Kidney epithelial cell (primary cell): ENCODE measurements at regions not wholly inside any gene's neighbourhood (a gene's known extent, or its start where the extent isn't known, plus 50 kb on each side); places are given as distances from the start of the nearest gene placed in this dataset.

Experiments used
- DNase-seq: peaks from one replicate; pipeline ENCODE4 v3.0.0-alpha.2; 2010; ENCODE audit warnings: low read depth
- H3K27me3 ChIP-seq: 2 replicates; pipeline ENCODE4 v1.6.0; 2011; ENCODE audit warnings: low read length; ENCODE audit not compliant: control insufficient read depth, insufficient read depth
- H3K36me3 ChIP-seq: 2 replicates; pipeline ENCODE4 v1.5.1; 2011; ENCODE audit warnings: low read length; ENCODE audit not compliant: control insufficient read depth, insufficient read depth
- H3K4me3 ChIP-seq: 2 replicates; pipeline ENCODE4 v1.5.1; 2011; ENCODE audit warnings: low read depth, mild to moderate bottlenecking, control low read depth, low read length
- TF ChIP-seq, protein P1 (sequence below): IDR thresholded peaks from 2 replicates; pipeline ENCODE4 v1.5.1; 2011; ENCODE audit warnings: mild to moderate bottlenecking, moderate library complexity, low read length, control low read depth, inconsistent platforms; ENCODE audit not compliant: insufficient read depth, poor library complexity, severe bottlenecking

DNA sequence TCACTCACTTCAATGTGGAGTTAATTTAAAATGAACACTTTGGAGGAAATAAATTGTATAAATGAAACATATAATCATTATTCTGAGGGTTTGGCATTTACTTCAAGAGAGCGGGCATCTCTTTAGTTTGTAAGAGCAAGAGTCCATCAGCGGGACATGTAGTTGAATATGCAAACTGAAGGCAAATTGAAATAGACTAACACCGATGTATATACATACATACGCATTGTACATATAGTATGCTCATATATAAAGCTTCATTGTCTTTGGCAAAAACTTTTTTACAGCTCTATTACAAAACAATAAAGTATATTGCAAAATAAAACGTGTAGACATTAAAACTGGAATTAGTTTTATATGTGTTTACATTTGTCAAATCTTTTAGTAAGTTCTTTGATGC lies 328.9 kb downstream of the LTN1 start:
- no peak for DNase-seq
- no peak overlapping the region for H3K4me3 ChIP-seq
- H3K27me3 ChIP-seq = no peaks in the 10 kb centered on the region
- H3K36me3 ChIP-seq = no peaks in the 10 kb centered on the region
- TF ChIP-seq, protein P1, sequence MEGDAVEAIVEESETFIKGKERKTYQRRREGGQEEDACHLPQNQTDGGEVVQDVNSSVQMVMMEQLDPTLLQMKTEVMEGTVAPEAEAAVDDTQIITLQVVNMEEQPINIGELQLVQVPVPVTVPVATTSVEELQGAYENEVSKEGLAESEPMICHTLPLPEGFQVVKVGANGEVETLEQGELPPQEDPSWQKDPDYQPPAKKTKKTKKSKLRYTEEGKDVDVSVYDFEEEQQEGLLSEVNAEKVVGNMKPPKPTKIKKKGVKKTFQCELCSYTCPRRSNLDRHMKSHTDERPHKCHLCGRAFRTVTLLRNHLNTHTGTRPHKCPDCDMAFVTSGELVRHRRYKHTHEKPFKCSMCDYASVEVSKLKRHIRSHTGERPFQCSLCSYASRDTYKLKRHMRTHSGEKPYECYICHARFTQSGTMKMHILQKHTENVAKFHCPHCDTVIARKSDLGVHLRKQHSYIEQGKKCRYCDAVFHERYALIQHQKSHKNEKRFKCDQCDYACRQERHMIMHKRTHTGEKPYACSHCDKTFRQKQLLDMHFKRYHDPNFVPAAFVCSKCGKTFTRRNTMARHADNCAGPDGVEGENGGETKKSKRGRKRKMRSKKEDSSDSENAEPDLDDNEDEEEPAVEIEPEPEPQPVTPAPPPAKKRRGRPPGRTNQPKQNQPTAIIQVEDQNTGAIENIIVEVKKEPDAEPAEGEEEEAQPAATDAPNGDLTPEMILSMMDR = no peak

DNA sequence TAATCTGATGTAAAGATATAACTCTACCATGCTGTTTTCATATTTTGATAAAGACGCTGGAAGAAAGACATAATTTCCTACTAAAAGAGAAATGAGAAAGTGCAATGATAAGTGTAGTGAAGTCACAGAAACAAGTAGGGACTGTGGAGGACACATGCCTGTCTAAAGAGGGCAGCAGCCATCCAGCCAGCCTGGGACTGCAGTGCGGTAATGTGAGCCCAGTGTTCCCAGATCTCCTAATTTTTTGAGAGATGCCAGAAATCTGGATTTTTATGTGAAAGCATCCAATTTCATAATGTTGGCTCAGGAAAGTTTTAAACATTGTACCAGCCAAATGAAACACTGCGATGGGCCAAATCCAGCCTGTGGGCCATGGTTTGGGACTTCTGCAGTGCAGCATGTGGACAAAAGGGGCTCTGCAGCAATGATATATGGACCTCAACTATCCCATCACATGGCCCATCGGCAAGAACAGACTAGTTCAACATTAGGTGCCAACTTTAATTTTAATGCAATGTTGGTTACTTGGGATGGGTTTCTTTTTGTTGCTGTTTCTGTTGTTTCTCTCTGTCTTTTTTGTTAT lies 329.5 kb downstream of the LTN1 start:
- TF ChIP-seq, protein P1 = no peak
- no peak overlapping the region for H3K4me3 ChIP-seq
- no peaks in the 10 kb centered on the region for H3K36me3 ChIP-seq
- no peaks in the 10 kb centered on the region for H3K27me3 ChIP-seq
- DNase-seq = no peak

DNA sequence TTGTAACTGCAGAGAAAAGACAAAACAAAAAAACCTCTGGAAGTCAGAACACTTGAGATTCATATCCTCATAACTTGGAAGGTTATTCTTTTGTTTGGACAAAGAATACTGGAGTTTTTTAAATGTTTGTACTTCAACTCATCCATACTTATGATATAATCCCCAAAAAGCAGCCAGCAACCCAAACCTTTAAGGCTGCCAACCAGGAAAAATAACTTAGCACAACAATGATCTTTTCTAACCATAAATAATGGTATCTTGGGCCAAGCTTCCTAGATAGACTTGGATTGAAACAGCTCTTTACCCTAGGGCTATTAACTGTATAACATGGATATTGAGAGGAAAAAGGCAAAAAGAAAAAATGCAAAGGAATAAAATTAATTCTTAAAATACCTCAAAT lies 335.1 kb downstream of the LTN1 start:
- DNase-seq = no peak
- H3K27me3 ChIP-seq = no peaks in the 10 kb centered on the region
- H3K4me3 ChIP-seq = no peak overlapping the region
- no peaks in the 10 kb centered on the region for H3K36me3 ChIP-seq
- TF ChIP-seq, protein P1 = no peak

DNA sequence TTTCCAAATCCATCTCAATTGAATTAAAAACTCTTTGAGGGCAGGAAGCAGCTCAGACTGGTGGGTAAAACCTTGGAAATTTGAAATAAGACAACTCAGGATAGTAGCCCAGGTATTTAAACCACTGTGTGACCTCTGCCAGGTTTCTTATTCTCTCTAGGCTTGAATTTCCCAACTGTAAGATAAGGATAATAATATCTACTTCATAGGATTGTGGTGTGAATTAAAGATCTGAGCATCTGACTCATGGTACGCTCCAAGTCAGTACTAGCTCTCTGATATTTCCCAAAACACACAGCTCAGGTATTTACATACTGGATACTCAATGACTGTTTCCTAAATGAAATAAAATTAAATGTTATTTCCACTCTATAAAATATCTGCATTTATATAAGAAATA lies 337.2 kb downstream of the LTN1 start:
- Histone ChIP-seq H3K36me3 (no peaks in the 10 kb centered on the region), H3K4me3 (no peak overlapping the region), H3K27me3 (no peaks in the 10 kb centered on the region)
- TF ChIP-seq, protein P1 = no peak
- DNase-seq = no peak

- H3K36me3 ChIP-seq = no peaks in the 10 kb centered on the region
- no peak overlapping the region for H3K4me3 ChIP-seq
- TF ChIP-seq, protein P1 = no peak
- DNase-seq = no peak
- H3K27me3 ChIP-seq = no peaks in the 10 kb centered on the region
These were observed 338.3 kb downstream of the LTN1 start for GRCh38 chr21:28654406-28654805.

DNA sequence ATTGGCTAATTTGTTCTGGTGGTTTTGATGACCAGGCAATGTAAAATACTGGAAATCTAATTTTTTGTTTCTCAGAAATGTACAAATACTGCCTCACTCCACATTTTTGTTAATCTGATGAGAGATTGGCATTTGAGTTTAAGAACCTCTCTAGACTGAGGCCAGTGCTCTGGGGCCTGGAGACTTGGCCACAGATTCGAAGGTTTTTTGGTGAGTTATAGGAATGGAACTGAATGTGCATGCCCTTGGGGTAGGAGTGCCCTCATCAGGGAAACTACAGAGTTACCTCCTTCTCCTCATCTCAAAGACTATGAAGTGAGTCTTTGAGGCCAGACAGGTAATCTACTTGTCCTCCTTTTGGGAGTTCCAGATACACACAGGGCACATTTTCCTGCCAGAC lies 347.9 kb downstream of the LTN1 start:
- TF ChIP-seq, protein P1 = no peak

More for the DNA sequence above, 347.9 kb downstream of the LTN1 start:
- Histone ChIP-seq H3K27me3 (no peaks in the 10 kb centered on the region), H3K36me3 (no peaks in the 10 kb centered on the region), H3K4me3 (no peak overlapping the region)
- no peak for DNase-seq
